ENCODE measurements at regions not wholly inside any gene's neighbourhood (a gene's known extent, or its start where the extent isn't known, plus 50 kb on each side); places are given as distances from the start of the nearest gene placed in this dataset.

DNA sequence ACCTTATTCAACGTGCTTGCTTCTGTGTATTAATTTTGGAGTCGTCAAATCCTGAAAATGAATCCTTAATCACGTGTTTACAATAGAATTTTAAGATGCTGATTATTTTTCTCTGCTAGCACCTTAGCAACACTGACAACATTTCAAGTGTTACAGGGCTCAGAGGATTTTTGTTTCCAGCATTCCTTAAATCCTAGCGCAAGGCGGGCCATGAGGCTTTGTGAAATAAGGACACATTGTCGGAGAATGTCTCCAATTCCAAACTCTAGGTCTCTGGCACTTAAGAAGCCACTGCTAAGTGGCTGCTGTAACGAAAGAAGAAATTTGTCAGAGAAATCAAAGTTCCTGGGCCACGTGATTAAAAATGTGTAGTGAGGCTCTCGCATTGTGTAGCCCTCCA, 390.9 kb upstream of the CELF2 start:
- TF ChIP-seq RARB (CRISPR knock-in tag; IDR thresholded peaks at IDR 0.05) (no peak), RCOR1 (IDR thresholded peaks at IDR 0.05; ENCODE audit: low read depth, low read length) (no peak)
- TF ChIP-seq, protein P1, sequence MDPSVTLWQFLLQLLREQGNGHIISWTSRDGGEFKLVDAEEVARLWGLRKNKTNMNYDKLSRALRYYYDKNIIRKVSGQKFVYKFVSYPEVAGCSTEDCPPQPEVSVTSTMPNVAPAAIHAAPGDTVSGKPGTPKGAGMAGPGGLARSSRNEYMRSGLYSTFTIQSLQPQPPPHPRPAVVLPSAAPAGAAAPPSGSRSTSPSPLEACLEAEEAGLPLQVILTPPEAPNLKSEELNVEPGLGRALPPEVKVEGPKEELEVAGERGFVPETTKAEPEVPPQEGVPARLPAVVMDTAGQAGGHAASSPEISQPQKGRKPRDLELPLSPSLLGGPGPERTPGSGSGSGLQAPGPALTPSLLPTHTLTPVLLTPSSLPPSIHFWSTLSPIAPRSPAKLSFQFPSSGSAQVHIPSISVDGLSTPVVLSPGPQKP (IDR thresholded peaks at IDR 0.05; ENCODE audit: low read depth, low read length) = no peak
- TF ChIP-seq, protein P2, sequence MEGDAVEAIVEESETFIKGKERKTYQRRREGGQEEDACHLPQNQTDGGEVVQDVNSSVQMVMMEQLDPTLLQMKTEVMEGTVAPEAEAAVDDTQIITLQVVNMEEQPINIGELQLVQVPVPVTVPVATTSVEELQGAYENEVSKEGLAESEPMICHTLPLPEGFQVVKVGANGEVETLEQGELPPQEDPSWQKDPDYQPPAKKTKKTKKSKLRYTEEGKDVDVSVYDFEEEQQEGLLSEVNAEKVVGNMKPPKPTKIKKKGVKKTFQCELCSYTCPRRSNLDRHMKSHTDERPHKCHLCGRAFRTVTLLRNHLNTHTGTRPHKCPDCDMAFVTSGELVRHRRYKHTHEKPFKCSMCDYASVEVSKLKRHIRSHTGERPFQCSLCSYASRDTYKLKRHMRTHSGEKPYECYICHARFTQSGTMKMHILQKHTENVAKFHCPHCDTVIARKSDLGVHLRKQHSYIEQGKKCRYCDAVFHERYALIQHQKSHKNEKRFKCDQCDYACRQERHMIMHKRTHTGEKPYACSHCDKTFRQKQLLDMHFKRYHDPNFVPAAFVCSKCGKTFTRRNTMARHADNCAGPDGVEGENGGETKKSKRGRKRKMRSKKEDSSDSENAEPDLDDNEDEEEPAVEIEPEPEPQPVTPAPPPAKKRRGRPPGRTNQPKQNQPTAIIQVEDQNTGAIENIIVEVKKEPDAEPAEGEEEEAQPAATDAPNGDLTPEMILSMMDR (IDR thresholded peaks at IDR 0.05) = no peak
